ENCODE measurements at regions not wholly inside any gene's neighbourhood (a gene's known extent, or its start where the extent isn't known, plus 50 kb on each side); places are given as distances from the start of the nearest gene placed in this dataset.
A peak's percentile ranks its signal among the peaks of the same experiment; 100 is the strongest.

GRCh38 chr5:142427529-142427928, 102.7 kb upstream of the SPRY4 start:
- H3K27ac ChIP-seq (ENCODE audit: extremely low read length, insufficient read depth, low read length), result no peak overlapping the region
- intact Hi-C loops (cut with micrococcal nuclease; ENCODE audit: unreplicated experiment), result loop anchor here (10.0 kb wide), 1 partner anchor 273 kb away; no protein-coding TSS in a partner anchor
- H3K9me3 ChIP-seq (ENCODE audit: low read length), result no peaks in the 10 kb centered on the region
- no peaks in the 10 kb centered on the region for H4K20me1 ChIP-seq (ENCODE audit: insufficient read depth, low read length)
- H3K27me3 ChIP-seq (ENCODE audit: control insufficient read depth in 1 of 2, insufficient read depth in 2 of 2, low read length in 2 of 2), result no peaks in the 10 kb centered on the region
- H3K4me3 ChIP-seq (replicated peaks in 1 of 3; ENCODE audit: insufficient read depth in 1 of 3, low read depth in 2 of 3, low read length in 3 of 3), result no peak overlapping the region
- peaks cover 0 to 2% of the 10 kb centered on the region in 2 experiments; a peak in 4 of 5 replicates for H3K36me3 ChIP-seq (replicated peaks in 1 of 2; ENCODE audit: control insufficient read depth in 1 of 2, insufficient read depth in 2 of 2, low read length in 2 of 2)
- CTCF ChIA-PET (ENCODE audit: low intra/inter-chr PET ratio, low total read pairs), result no interaction called here
- WGBS (ENCODE audit: low lambda C conversion rate), result 94% methylated on average over 6 of the region's 6 CpGs
- no TSS peak for BruUV-seq (replicated peaks)
- H2AFZ ChIP-seq (ENCODE audit: low read length), result no peak overlapping the region
- H3K4me1 ChIP-seq (ENCODE audit: insufficient read depth, low read length), result peaks cover 5% of the 10 kb centered on the region
- DNase-seq (ENCODE audit: low spot score) (no peak), FAIRE-seq (no peak), ATAC-seq (no peak)
- TF ChIP-seq ZBTB33 (CRISPR knock-in tag; IDR thresholded peaks at IDR 0.05) (peak; percentile 95), POLR2AphosphoS5 (IDR thresholded peaks at IDR 0.05; ENCODE audit: low read depth, low read length) (no peak), FOXP1 (IDR thresholded peaks at IDR 0.05) (no peak), FOXP1 (CRISPR knock-in tag; IDR thresholded peaks at IDR 0.05) (peak; percentile 28; the same call in 1 of the 2 replicates)
- no peak overlapping the region for H3K9ac ChIP-seq (ENCODE audit: insufficient read depth, low read depth, low read length)
- H3K79me2 ChIP-seq (ENCODE audit: insufficient read depth, low read length), result no peaks in the 10 kb centered on the region
- in situ Hi-C loops (cut with HindIII; ENCODE audit: extremely low pct_ligation_motif_present, low pct_unique_long_range_greater_than_20kb), result no loop called here
- no peak overlapping the region for H3K4me2 ChIP-seq (ENCODE audit: low read depth, low read length)
- POLR2A ChIA-PET, result no interaction called here

GRCh38 chr5:142427015-142427364, 102.2 kb upstream of the SPRY4 start:
- H4K20me1 ChIP-seq (ENCODE audit: insufficient read depth, low read length), result no peaks in the 10 kb centered on the region
- no TSS peak for BruUV-seq (replicated peaks)
- 86% methylated on average over 7 of the region's 7 CpGs for WGBS (ENCODE audit: low lambda C conversion rate)
- H3K27ac ChIP-seq (ENCODE audit: extremely low read length, insufficient read depth, low read length), result no peak overlapping the region
- ChIA-PET CTCF (ENCODE audit: low intra/inter-chr PET ratio, low total read pairs) (no interaction called here), POLR2A (no interaction called here)
- TF ChIP-seq ZNF552 (CRISPR knock-in tag; IDR thresholded peaks at IDR 0.05; ENCODE audit: borderline replicate concordance) (no peak), ZNF646 (CRISPR knock-in tag; IDR thresholded peaks at IDR 0.05) (no peak)
- H3K36me3 ChIP-seq (replicated peaks in 1 of 2; ENCODE audit: control insufficient read depth in 1 of 2, insufficient read depth in 2 of 2, low read length in 2 of 2), result peaks cover 0 to 2% of the 10 kb centered on the region in 2 experiments; a peak in 4 of 5 replicates
- no peak overlapping the region for H3K4me2 ChIP-seq (ENCODE audit: low read depth, low read length)
- intact Hi-C loops (cut with micrococcal nuclease; ENCODE audit: unreplicated experiment), result loop anchor here (10.0 kb wide), 1 partner anchor 272 kb away; no protein-coding TSS in a partner anchor
- FAIRE-seq (no peak), ATAC-seq (no peak), DNase-seq (ENCODE audit: low spot score) (no peak)
- no peak overlapping the region for H3K9ac ChIP-seq (ENCODE audit: insufficient read depth, low read depth, low read length)
- peaks cover 1% of the 10 kb centered on the region; the same call in 1 of the 2 replicates for H3K4me1 ChIP-seq (ENCODE audit: insufficient read depth, low read length)
- no peaks in the 10 kb centered on the region for H3K27me3 ChIP-seq (ENCODE audit: control insufficient read depth in 1 of 2, insufficient read depth in 2 of 2, low read length in 2 of 2)
- H3K4me3 ChIP-seq (replicated peaks in 1 of 3; ENCODE audit: insufficient read depth in 1 of 3, low read depth in 2 of 3, low read length in 3 of 3), result no peak overlapping the region
- no peaks in the 10 kb centered on the region for H3K79me2 ChIP-seq (ENCODE audit: insufficient read depth, low read length)
- in situ Hi-C loops (cut with HindIII; ENCODE audit: extremely low pct_ligation_motif_present, low pct_unique_long_range_greater_than_20kb), result no loop called here
- no peak overlapping the region for H2AFZ ChIP-seq (ENCODE audit: low read length)
- no peaks in the 10 kb centered on the region for H3K9me3 ChIP-seq (ENCODE audit: low read length)
